Karpas-422 (cell line): ENCODE measurements at regions not wholly inside any gene's neighbourhood (a gene's known extent, or its start where the extent isn't known, plus 50 kb on each side); places are given as distances from the start of the nearest gene placed in this dataset.

Source experiments
- DNase-seq: peaks from one replicate; pipeline ENCODE4 v3.0.0-alpha.2; 2015
- H2AFZ ChIP-seq: fragments of 200-600 bp; sonication (generic); 2 replicates; pipeline ENCODE4 v1.6.1; 2014; ENCODE audit warnings: antibody characterized with exemption, low read length, mixed read lengths
- H3K27ac ChIP-seq: fragments of 200-600 bp; sonication (generic); 2 replicates; pipeline ENCODE4 v1.5.1; 2014; ENCODE audit warnings: mild to moderate bottlenecking, low read length, moderate library complexity
- H3K27me3 ChIP-seq: fragments of 200-600 bp; sonication (generic); 2 replicates; pipeline ENCODE4 v1.6.1; 2014; ENCODE audit warnings: low read length, mixed read lengths
- H3K36me3 ChIP-seq: fragments of 200-600 bp; sonication (generic); 2 replicates; pipeline ENCODE4 v1.6.1; 2014; ENCODE audit warnings: low read length, mixed read lengths; ENCODE audit not compliant: insufficient read depth
- H3K4me1 ChIP-seq: fragments of 200-600 bp; sonication (generic); 2 replicates; pipeline ENCODE4 v1.6.1; 2014; ENCODE audit warnings: mild to moderate bottlenecking, low read length, mixed read lengths
- H3K4me2 ChIP-seq: fragments of 200-600 bp; sonication (generic); 2 replicates; pipeline ENCODE4 v1.6.1; 2014; ENCODE audit warnings: low read length, low read depth, mild to moderate bottlenecking; ENCODE audit not compliant: poor library complexity, severe bottlenecking
- H3K4me3 ChIP-seq: fragments of 200-600 bp; sonication (generic); 2 replicates; pipeline ENCODE4 v1.5.1; 2014; ENCODE audit warnings: mild to moderate bottlenecking, antibody characterized with exemption, low read length, mixed read lengths
- H3K79me2 ChIP-seq: fragments of 200-600 bp; sonication (generic); 2 replicates; pipeline ENCODE4 v1.6.1; 2014; ENCODE audit warnings: mild to moderate bottlenecking, low read length, mixed read lengths
- H3K9ac ChIP-seq: fragments of 200-600 bp; sonication (generic); 2 replicates; pipeline ENCODE4 v1.6.0; 2014; ENCODE audit warnings: low read length
- H3K9me2 ChIP-seq: fragments of 200-600 bp; sonication (generic), shearing (Covaris generic); replicated peaks from 2 replicates; pipeline ENCODE4 v1.6.0; 2014; ENCODE audit warnings: mild to moderate bottlenecking, low read length, moderate library complexity; ENCODE audit not compliant: insufficient read depth
- H3K9me3 ChIP-seq: fragments of 300-700, 200-600 bp; sonication (generic); 2 replicates; pipeline ENCODE4 v1.6.1; 2014; ENCODE audit warnings: low read length, mixed read lengths
- H4K20me1 ChIP-seq: fragments of 200-600 bp; sonication (generic); 2 replicates; pipeline ENCODE4 v1.6.1; 2014; ENCODE audit warnings: mild to moderate bottlenecking, antibody characterized with exemption, low read length, low read depth; ENCODE audit not compliant: insufficient read depth

DNA sequence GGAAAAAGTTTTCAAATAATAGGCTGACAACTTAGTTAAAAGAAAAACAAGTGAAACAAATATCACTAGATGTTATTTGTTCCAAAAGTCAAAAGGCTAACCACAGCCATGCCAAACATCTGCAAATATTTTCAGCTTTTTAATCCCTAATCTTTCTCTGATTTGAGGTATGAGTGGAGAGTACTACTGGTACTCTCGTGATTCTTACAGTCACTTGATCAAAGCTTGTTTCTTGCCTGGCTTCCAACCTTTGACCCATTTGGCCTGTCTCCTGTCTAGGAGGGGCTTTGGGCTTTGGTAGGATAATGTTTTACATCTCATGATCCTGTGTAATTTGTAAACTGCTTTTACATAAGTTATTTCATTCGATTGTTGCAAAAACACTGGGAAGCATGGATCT is 301.8 kb upstream of the SORL1-AS1 start:
- no peaks in the 10 kb centered on the region for H3K4me1 ChIP-seq
- no peak overlapping the region for H2AFZ ChIP-seq
- no peaks in the 10 kb centered on the region for H4K20me1 ChIP-seq
- no peaks in the 10 kb centered on the region for H3K36me3 ChIP-seq
- H3K9me2 ChIP-seq, result no peaks in the 10 kb centered on the region
- H3K4me3 ChIP-seq, result no peak overlapping the region
- H3K4me2 ChIP-seq, result no peak overlapping the region
- no peak overlapping the region for H3K9ac ChIP-seq
- H3K27me3 ChIP-seq, result no peaks in the 10 kb centered on the region
- no peaks in the 10 kb centered on the region for H3K79me2 ChIP-seq
- H3K27ac ChIP-seq, result no peak overlapping the region
- no peaks in the 10 kb centered on the region for H3K9me3 ChIP-seq
- no peak for DNase-seq

DNA sequence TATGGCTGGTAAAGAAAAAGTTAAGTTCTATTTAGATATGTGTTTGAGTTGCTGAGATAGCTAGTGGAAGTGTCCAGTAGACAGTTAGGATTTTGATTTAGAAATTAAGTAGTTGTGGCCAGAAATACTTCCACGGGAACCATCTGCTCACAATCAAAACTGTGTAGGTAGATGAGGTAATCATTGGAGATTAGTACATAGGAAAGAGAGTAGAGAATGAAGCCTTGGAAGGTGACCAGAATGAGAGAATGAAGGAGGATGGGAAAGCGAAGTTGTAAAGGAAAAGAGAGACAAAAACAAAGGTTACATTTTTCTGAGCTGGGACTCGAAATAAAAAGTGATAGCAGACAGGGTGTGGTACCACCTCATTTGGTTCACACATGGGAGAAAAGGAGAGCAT is 296.9 kb upstream of the SORL1-AS1 start:
- Histone ChIP-seq H3K9me3 (no peaks in the 10 kb centered on the region), H3K4me2 (no peak overlapping the region), H3K9ac (no peak overlapping the region), H3K4me3 (no peak overlapping the region), H4K20me1 (no peaks in the 10 kb centered on the region), H3K36me3 (no peaks in the 10 kb centered on the region), H2AFZ (no peak overlapping the region), H3K27me3 (no peaks in the 10 kb centered on the region), H3K4me1 (no peaks in the 10 kb centered on the region), H3K79me2 (no peaks in the 10 kb centered on the region), H3K9me2 (no peaks in the 10 kb centered on the region), H3K27ac (no peak overlapping the region)
- no peak for DNase-seq

DNA sequence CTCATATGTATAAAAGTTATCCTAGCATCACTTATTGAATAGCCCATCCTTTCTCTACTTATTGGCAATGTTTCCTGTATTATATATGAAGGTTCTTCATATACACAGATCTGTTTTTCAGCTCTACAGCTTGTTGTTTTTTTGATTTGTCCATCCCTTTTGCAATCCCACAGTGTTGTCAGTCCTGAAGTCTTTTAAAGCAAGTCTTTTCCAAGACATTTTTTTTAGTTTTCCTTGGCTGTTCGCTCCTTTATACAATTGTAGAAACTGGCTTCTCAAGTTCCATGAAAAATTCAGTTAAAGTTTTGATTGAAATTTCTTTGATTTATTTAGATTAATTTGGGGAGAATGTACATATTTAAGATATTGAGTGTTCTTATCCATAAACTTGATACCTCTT is 295.3 kb upstream of the SORL1-AS1 start:
- Histone ChIP-seq H3K9me3 (no peaks in the 10 kb centered on the region), H3K36me3 (no peaks in the 10 kb centered on the region), H3K9ac (no peak overlapping the region), H2AFZ (no peak overlapping the region), H3K9me2 (no peaks in the 10 kb centered on the region), H3K4me3 (no peak overlapping the region), H3K4me1 (no peaks in the 10 kb centered on the region), H4K20me1 (no peaks in the 10 kb centered on the region), H3K27ac (no peak overlapping the region), H3K79me2 (no peaks in the 10 kb centered on the region), H3K4me2 (no peak overlapping the region), H3K27me3 (no peaks in the 10 kb centered on the region)
- no peak for DNase-seq

GRCh38 chr11:121743285-121743684 is 290.5 kb upstream of the SORL1-AS1 start:
- DNase-seq, result no peak
- no peaks in the 10 kb centered on the region for H3K27me3 ChIP-seq
- H3K4me2 ChIP-seq, result no peak overlapping the region
- no peaks in the 10 kb centered on the region for H3K79me2 ChIP-seq
- H2AFZ ChIP-seq, result no peak overlapping the region
- H3K4me1 ChIP-seq, result no peaks in the 10 kb centered on the region
- H3K9ac ChIP-seq, result no peak overlapping the region
- no peak overlapping the region for H3K27ac ChIP-seq
- H3K36me3 ChIP-seq, result no peaks in the 10 kb centered on the region
- H3K9me3 ChIP-seq, result no peaks in the 10 kb centered on the region
- no peaks in the 10 kb centered on the region for H4K20me1 ChIP-seq
- H3K9me2 ChIP-seq, result no peaks in the 10 kb centered on the region
- H3K4me3 ChIP-seq, result no peak overlapping the region

GRCh38 chr11:121741761-121742361 is 289.1 kb upstream of the SORL1-AS1 start:
- no peak overlapping the region for H3K9ac ChIP-seq
- H3K27me3 ChIP-seq, result no peaks in the 10 kb centered on the region
- no peaks in the 10 kb centered on the region for H3K36me3 ChIP-seq
- H3K9me2 ChIP-seq, result no peaks in the 10 kb centered on the region
- H3K4me2 ChIP-seq, result no peak overlapping the region
- DNase-seq, result no peak
- no peak overlapping the region for H3K4me3 ChIP-seq
- H2AFZ ChIP-seq, result no peak overlapping the region
- H3K9me3 ChIP-seq, result no peaks in the 10 kb centered on the region
- no peaks in the 10 kb centered on the region for H3K79me2 ChIP-seq
- H4K20me1 ChIP-seq, result no peaks in the 10 kb centered on the region
- H3K27ac ChIP-seq, result no peak overlapping the region
- no peaks in the 10 kb centered on the region for H3K4me1 ChIP-seq

DNA sequence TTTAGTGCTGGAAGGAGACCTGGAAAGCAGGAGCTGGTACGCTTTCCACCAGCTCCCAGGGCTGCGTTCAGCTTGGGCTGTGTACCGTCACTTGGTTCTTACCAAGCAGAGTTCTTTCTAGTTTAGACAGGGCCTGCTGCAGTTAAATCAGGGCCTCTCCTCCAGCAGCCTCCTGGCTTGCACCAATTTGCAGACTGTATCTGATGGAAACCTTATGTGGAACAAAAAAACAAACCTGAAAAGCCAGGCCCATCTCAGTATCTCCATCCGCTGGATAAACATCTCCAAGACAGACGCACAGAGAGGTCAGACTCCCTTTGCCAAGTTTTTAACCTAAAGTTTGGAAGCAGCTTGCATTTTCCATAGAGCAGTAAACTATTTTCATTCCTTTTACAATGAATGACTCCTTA is 288.6 kb upstream of the SORL1-AS1 start:
- Histone ChIP-seq H3K4me1 (no peaks in the 10 kb centered on the region), H3K27me3 (no peaks in the 10 kb centered on the region), H4K20me1 (no peaks in the 10 kb centered on the region), H3K9me2 (no peaks in the 10 kb centered on the region), H3K9ac (no peak overlapping the region), H3K4me2 (no peak overlapping the region), H3K79me2 (no peaks in the 10 kb centered on the region), H3K4me3 (no peak overlapping the region), H3K36me3 (no peaks in the 10 kb centered on the region), H2AFZ (no peak overlapping the region), H3K9me3 (no peaks in the 10 kb centered on the region), H3K27ac (no peak overlapping the region)
- DNase-seq, result no peak

- no peak for DNase-seq
- Histone ChIP-seq H3K4me3 (no peak overlapping the region), H3K79me2 (no peaks in the 10 kb centered on the region), H2AFZ (no peak overlapping the region), H4K20me1 (no peaks in the 10 kb centered on the region), H3K27me3 (no peaks in the 10 kb centered on the region), H3K4me1 (no peaks in the 10 kb centered on the region), H3K9ac (no peak overlapping the region), H3K9me3 (no peaks in the 10 kb centered on the region), H3K27ac (no peak overlapping the region), H3K4me2 (no peak overlapping the region), H3K9me2 (no peaks in the 10 kb centered on the region), H3K36me3 (no peaks in the 10 kb centered on the region)
Observed at GRCh38 chr11:121740902-121741301, 288.1 kb upstream of the SORL1-AS1 start.

DNA sequence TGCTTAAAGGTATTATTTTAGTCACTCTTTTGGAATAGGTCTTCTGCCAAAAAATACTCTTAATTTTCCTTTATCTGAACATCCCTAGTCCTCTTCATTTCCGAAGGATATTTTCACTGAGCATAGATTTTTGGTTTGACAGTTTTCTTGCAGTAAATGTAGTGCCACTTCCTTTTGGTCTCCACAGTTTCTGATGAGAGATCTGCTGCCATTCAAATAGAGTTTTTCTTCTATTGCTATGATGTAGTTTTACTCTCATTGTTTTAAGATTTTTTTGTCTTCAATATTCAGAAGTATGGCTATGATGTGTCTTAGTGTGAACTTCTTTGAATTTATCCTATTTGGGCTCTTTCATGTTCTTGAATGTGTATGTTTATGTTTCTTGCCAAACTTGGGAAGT is 281.1 kb upstream of the SORL1-AS1 start:
- H3K9me3 ChIP-seq, result no peaks in the 10 kb centered on the region
- H3K4me1 ChIP-seq, result no peaks in the 10 kb centered on the region
- H3K36me3 ChIP-seq, result no peaks in the 10 kb centered on the region
- no peak overlapping the region for H3K4me3 ChIP-seq
- no peaks in the 10 kb centered on the region for H4K20me1 ChIP-seq
- DNase-seq, result no peak
- H3K9me2 ChIP-seq, result no peaks in the 10 kb centered on the region
- no peak overlapping the region for H2AFZ ChIP-seq
- H3K9ac ChIP-seq, result no peak overlapping the region
- no peaks in the 10 kb centered on the region for H3K27me3 ChIP-seq
- no peak overlapping the region for H3K27ac ChIP-seq
- no peaks in the 10 kb centered on the region for H3K79me2 ChIP-seq
- H3K4me2 ChIP-seq, result no peak overlapping the region

DNA sequence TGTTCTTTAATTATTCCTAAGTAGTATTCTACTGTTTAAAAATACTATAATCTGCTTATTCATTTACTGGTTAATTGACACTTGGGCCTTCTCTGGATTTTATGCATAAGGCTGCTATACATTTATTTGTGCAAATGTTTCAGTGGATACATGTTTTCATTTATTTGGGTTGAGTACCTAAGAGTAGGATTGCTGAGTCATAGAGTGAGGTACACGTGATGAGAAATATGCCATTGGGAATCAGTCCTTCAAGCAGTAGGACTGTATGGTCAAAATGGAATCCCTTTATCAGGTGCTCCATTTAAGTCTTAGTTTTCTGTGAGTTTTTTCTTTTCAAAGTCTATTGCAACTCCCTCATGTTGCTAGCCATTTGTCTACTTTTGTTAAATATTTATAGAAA is 275.2 kb upstream of the SORL1-AS1 start:
- H3K9me3 ChIP-seq, result no peaks in the 10 kb centered on the region
- no peaks in the 10 kb centered on the region for H3K79me2 ChIP-seq
- no peaks in the 10 kb centered on the region for H3K27me3 ChIP-seq
- H2AFZ ChIP-seq, result no peak overlapping the region
- H3K9me2 ChIP-seq, result no peaks in the 10 kb centered on the region
- H3K4me3 ChIP-seq, result no peak overlapping the region
- no peak for DNase-seq
- no peaks in the 10 kb centered on the region for H4K20me1 ChIP-seq
- H3K9ac ChIP-seq, result no peak overlapping the region
- H3K4me2 ChIP-seq, result no peak overlapping the region
- H3K4me1 ChIP-seq, result no peaks in the 10 kb centered on the region
- H3K27ac ChIP-seq, result no peak overlapping the region
- no peaks in the 10 kb centered on the region for H3K36me3 ChIP-seq
